HEK293 (cell line): ENCODE measurements at regions not wholly inside any gene's neighbourhood (a gene's known extent, or its start where the extent isn't known, plus 50 kb on each side); places are given as distances from the start of the nearest gene placed in this dataset.

Source experiments
- CTCF ChIA-PET: fragments of 350-600 bp; formaldehyde crosslinking; extraction: SDS; loops from one replicate; lab custom pipeline; 2021; ENCODE audit warnings: antibody characterized with exemption; lab: Yijun Ruan, JAX
- POLR2A ChIA-PET: fragments of 300-600 bp; formaldehyde crosslinking; extraction: SDS; loops from one replicate; lab custom pipeline; 2020; ENCODE audit warnings: antibody characterized with exemption, inconsistent platforms; lab: Yijun Ruan, JAX
- H3K27ac ChIP-seq: fragments of 200-500 bp; sonication (Bioruptor generic); 2 replicates; pipeline ENCODE4 v1.5.1; 2014; ENCODE audit warnings: low read depth, low read length, control low read depth, inconsistent platforms; ENCODE audit errors: extremely low read depth
- H3K36me3 ChIP-seq, 2 experiments: fragments of 200-500 bp in 1 of 2; sonication (Bioruptor generic) in 1 of 2; 1 replicate in 1 of 2; 2 replicates in 1 of 2; pipeline ENCODE4 v1.5.1; 2014 to 2017; ENCODE audit warnings: inconsistent platforms in 2 of 2, low read length in 2 of 2; ENCODE audit not compliant: control insufficient read depth in 2 of 2, insufficient read depth in 1 of 2
- H3K4me1 ChIP-seq: fragments of 200-500 bp; sonication (Bioruptor generic); 2 replicates; pipeline ENCODE4 v1.5.1; 2014; ENCODE audit warnings: mild to moderate bottlenecking, low read length, inconsistent platforms; ENCODE audit not compliant: control insufficient read depth, insufficient read depth
- H3K4me3 ChIP-seq: 2 replicates; pipeline ENCODE4 v1.5.1; 2011; ENCODE audit warnings: low read depth, mild to moderate bottlenecking, control low read depth, low read length, moderate library complexity
- H3K9me3 ChIP-seq: fragments of 200-500 bp; sonication (Bioruptor generic); 2 replicates; pipeline ENCODE4 v1.5.1; 2014; ENCODE audit warnings: low read depth, low read length, inconsistent platforms; ENCODE audit not compliant: control insufficient read depth, insufficient read depth
- BCL6B ChIP-seq: fragments of 450-650 bp; formaldehyde crosslinking; IDR thresholded peaks from 2 replicates; pipeline ENCODE4 v1.5.1; 2017; ENCODE audit warnings: missing biosample characterization, missing genetic modification characterization
- HIC1 ChIP-seq: fragments of 450-650 bp; formaldehyde crosslinking; IDR thresholded peaks from 2 replicates; pipeline ENCODE4 v1.5.1; 2016; ENCODE audit warnings: missing biosample characterization, missing genetic modification characterization
- KLF10 ChIP-seq: fragments of 450-650 bp; IDR thresholded peaks from 2 replicates; pipeline ENCODE4 v1.5.1; 2018; ENCODE audit warnings: missing biosample characterization, mild to moderate bottlenecking, missing genetic modification characterization
- KLF9 ChIP-seq: fragments of 450-650 bp; formaldehyde crosslinking; IDR thresholded peaks from 2 replicates; pipeline ENCODE4 v1.5.1; 2016; ENCODE audit warnings: missing biosample characterization, missing genetic modification characterization, low read depth
- OVOL3 ChIP-seq: fragments of 450-650 bp; formaldehyde crosslinking; IDR thresholded peaks from 2 replicates; pipeline ENCODE4 v1.5.1; 2016; ENCODE audit warnings: missing biosample characterization, missing genetic modification characterization
- ZNF148 ChIP-seq: fragments of 450-650 bp; formaldehyde crosslinking; IDR thresholded peaks from 2 replicates; pipeline ENCODE4 v1.5.0; 2017; ENCODE audit warnings: missing biosample characterization, missing genetic modification characterization, borderline replicate concordance
- ZNF157 ChIP-seq: fragments of 450-650 bp; formaldehyde crosslinking; IDR thresholded peaks from 2 replicates; pipeline ENCODE4 v1.5.1; 2016; ENCODE audit warnings: missing biosample characterization, missing genetic modification characterization
- ZNF169 ChIP-seq: fragments of 450-650 bp; formaldehyde crosslinking; IDR thresholded peaks from 2 replicates; pipeline ENCODE4 v1.5.1; 2016; ENCODE audit warnings: missing biosample characterization, missing genetic modification characterization
- ZNF202 ChIP-seq: fragments of 450-650 bp; formaldehyde crosslinking; IDR thresholded peaks from 2 replicates; pipeline ENCODE4 v1.5.1; 2016; ENCODE audit warnings: missing biosample characterization, missing genetic modification characterization, borderline replicate concordance
- ZNF354C ChIP-seq: fragments of 450-650 bp; formaldehyde crosslinking; IDR thresholded peaks from 2 replicates; pipeline ENCODE4 v1.5.1; 2016; ENCODE audit warnings: missing biosample characterization, missing genetic modification characterization, low read depth, borderline replicate concordance
- ZNF518A ChIP-seq: fragments of 450-650 bp; formaldehyde crosslinking; conservative IDR thresholded peaks from 2 replicates; pipeline ENCODE4 v1.5.1; 2016; ENCODE audit warnings: low read depth, missing biosample characterization, missing genetic modification characterization
- ZNF521 ChIP-seq: fragments of 450-650 bp; formaldehyde crosslinking; IDR thresholded peaks from 2 replicates; pipeline ENCODE4 v1.5.1; 2017; ENCODE audit warnings: missing biosample characterization, mild to moderate bottlenecking, missing genetic modification characterization
- ZNF529 ChIP-seq: fragments of 450-650 bp; formaldehyde crosslinking; IDR thresholded peaks from 2 replicates; pipeline ENCODE4 v1.5.1; 2017; ENCODE audit warnings: missing genetic modification characterization, missing biosample characterization; ENCODE audit not compliant: insufficient replicate concordance
- ZNF549 ChIP-seq: fragments of 450-650 bp; IDR thresholded peaks from 2 replicates; pipeline ENCODE4 v1.5.1; 2018; ENCODE audit warnings: missing biosample characterization, missing genetic modification characterization, mild to moderate bottlenecking, inconsistent platforms, moderate library complexity
- ZNF580 ChIP-seq: fragments of 450-650 bp; formaldehyde crosslinking; IDR thresholded peaks from 2 replicates; pipeline ENCODE4 v1.5.1; 2016; ENCODE audit warnings: missing biosample characterization, missing genetic modification characterization
- ZNF654 ChIP-seq: fragments of 450-650 bp; formaldehyde crosslinking; IDR thresholded peaks from 2 replicates; pipeline ENCODE4 v1.5.1; 2016; ENCODE audit warnings: low read depth, missing biosample characterization, missing genetic modification characterization
- ZNF670 ChIP-seq: fragments of 450-650 bp; formaldehyde crosslinking; IDR thresholded peaks from 2 replicates; pipeline ENCODE4 v1.5.1; 2016; ENCODE audit warnings: missing biosample characterization, missing genetic modification characterization, low read depth
- ZNF692 ChIP-seq: fragments of 450-650 bp; formaldehyde crosslinking; IDR thresholded peaks from 2 replicates; pipeline ENCODE4 v1.5.1; 2016; ENCODE audit warnings: missing biosample characterization, missing genetic modification characterization
- ZNF785 ChIP-seq: fragments of 450-650 bp; formaldehyde crosslinking; IDR thresholded peaks from 2 replicates; pipeline ENCODE4 v1.5.1; 2016; ENCODE audit warnings: missing biosample characterization, missing genetic modification characterization

- no peak for TF ChIP-seq KLF9 (tag by site-specific recombination)
- TF ChIP-seq BCL6B = no peak
- no peak for TF ChIP-seq ZNF692 (tag by site-specific recombination)
- TF ChIP-seq ZNF521 = no peak
- TF ChIP-seq ZNF157 = no peak
- TF ChIP-seq ZNF169 (tag by site-specific recombination) = no peak
- TF ChIP-seq ZNF148 = no peak
- TF ChIP-seq ZNF580 (tag by site-specific recombination) = no peak
- TF ChIP-seq HIC1 (tag by site-specific recombination) = no peak
- no peak for TF ChIP-seq ZNF529 (tag by site-specific recombination)
- TF ChIP-seq ZNF670 (tag by site-specific recombination) = no peak
- TF ChIP-seq ZNF354C (tag by site-specific recombination) = no peak
- no peak for TF ChIP-seq ZNF518A (tag by site-specific recombination)
- TF ChIP-seq OVOL3 (tag by site-specific recombination) = no peak
- TF ChIP-seq ZNF785 (tag by site-specific recombination) = no peak
- no peak for TF ChIP-seq ZNF202 (tag by site-specific recombination)
- TF ChIP-seq KLF10 (tag by site-specific recombination) = no peak
- no peak for TF ChIP-seq ZNF654
- TF ChIP-seq ZNF549 (tag by site-specific recombination) = no peak
- POLR2A ChIA-PET = interaction anchor here (0.7 kb wide), 1 partner anchor 1037 kb away, joined by 3 read pairs; no protein-coding TSS in a partner anchor
- Histone ChIP-seq H3K4me1 (no peaks in the 10 kb centered on the region), H3K9me3 (no peaks in the 10 kb centered on the region), H3K4me3 (no peak overlapping the region), H3K27ac (no peak overlapping the region), H3K36me3 (no peaks in the 10 kb centered on the region)
- CTCF ChIA-PET = interaction anchor here (0.6 to 2.5 kb wide), 5 partner anchors 14 to 127 kb away, joined by 3 to 17 read pairs (median 4); no protein-coding TSS in a partner anchor
These were observed 92.1 kb upstream of the LRRN2 start for GRCh38 chr1:204777591-204777990.
